ENCODE measurements at regions not wholly inside any gene's neighbourhood (a gene's known extent, or its start where the extent isn't known, plus 50 kb on each side); places are given as distances from the start of the nearest gene placed in this dataset.

DNA sequence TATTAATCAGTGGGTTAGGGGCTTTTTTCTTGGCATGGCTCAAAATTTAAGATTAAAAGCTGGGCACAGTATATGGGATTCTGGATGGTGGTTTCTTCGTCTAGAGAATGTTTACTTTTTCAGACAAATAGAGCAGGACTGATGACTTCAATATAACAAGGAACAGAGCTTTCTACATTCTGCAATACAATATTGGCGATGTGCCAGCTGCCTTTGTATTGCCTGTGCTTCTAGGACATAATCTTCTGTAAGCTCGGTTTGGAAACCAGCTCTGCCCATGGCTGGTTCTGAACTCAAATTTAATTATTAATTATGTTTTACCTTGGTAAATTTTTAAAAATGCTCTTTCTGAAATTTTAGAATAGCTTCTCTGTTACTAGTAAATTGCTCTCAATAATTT lies 139.1 kb upstream of the TRPC4 start:
- TF ChIP-seq, protein P1, sequence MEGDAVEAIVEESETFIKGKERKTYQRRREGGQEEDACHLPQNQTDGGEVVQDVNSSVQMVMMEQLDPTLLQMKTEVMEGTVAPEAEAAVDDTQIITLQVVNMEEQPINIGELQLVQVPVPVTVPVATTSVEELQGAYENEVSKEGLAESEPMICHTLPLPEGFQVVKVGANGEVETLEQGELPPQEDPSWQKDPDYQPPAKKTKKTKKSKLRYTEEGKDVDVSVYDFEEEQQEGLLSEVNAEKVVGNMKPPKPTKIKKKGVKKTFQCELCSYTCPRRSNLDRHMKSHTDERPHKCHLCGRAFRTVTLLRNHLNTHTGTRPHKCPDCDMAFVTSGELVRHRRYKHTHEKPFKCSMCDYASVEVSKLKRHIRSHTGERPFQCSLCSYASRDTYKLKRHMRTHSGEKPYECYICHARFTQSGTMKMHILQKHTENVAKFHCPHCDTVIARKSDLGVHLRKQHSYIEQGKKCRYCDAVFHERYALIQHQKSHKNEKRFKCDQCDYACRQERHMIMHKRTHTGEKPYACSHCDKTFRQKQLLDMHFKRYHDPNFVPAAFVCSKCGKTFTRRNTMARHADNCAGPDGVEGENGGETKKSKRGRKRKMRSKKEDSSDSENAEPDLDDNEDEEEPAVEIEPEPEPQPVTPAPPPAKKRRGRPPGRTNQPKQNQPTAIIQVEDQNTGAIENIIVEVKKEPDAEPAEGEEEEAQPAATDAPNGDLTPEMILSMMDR (conservative IDR thresholded peaks at IDR 0.05), result no peak
- TF ChIP-seq EZH2 (IDR thresholded peaks at IDR 0.05; ENCODE audit: low read depth), result no peak
